SK-N-SH (cell line): ENCODE measurements at regions not wholly inside any gene's neighbourhood (a gene's known extent, or its start where the extent isn't known, plus 50 kb on each side); places are given as distances from the start of the nearest gene placed in this dataset.

Experiments used
- CTCF ChIA-PET: fragments of 300-600, 350-600 bp; formaldehyde crosslinking; extraction: SDS; loops from one replicate; lab custom pipeline; 2021; lab: Yijun Ruan, JAX
- POLR2A ChIA-PET: fragments of 350-600 bp; sonication (Branson Sonifier 250); formaldehyde crosslinking; extraction: SDS; loops from one replicate; lab custom pipeline; 2020; ENCODE audit warnings: antibody characterized with exemption, inconsistent platforms; lab: Yijun Ruan, JAX
- DNase-seq: peaks from one replicate; pipeline ENCODE4 v3.0.0; 2012
- H2AFZ ChIP-seq: fragments of 200-600 bp; sonication (generic); 2 replicates; pipeline ENCODE4 v1.8.1; 2016; ENCODE audit warnings: antibody characterized with exemption, mild to moderate bottlenecking, low read depth
- H3F3A ChIP-seq: fragments of 200-600 bp; sonication (generic); replicated peaks from 2 replicates; pipeline ENCODE3; 2016; ENCODE audit warnings: antibody characterized with exemption, mild to moderate bottlenecking; ENCODE audit not compliant: insufficient read depth
- H3K27ac ChIP-seq, 2 experiments: fragments of 200-500 bp in 1 of 2; fragments of 200-600 bp in 1 of 2; sonication (Bioruptor generic) in 1 of 2; sonication (generic), shearing (Covaris generic) in 1 of 2; 2 replicates each; pipeline versions ENCODE4 v1.5.1 to v1.6.1; 2014 to 2016; ENCODE audit warnings: low read depth in 2 of 2, inconsistent platforms in 1 of 2, low read length in 1 of 2, mild to moderate bottlenecking in 1 of 2, mixed read lengths in 1 of 2
- H3K27me3 ChIP-seq: fragments of 200-600 bp; sonication (generic), shearing (Covaris generic); 2 replicates; pipeline ENCODE4 v1.6.1; 2016; ENCODE audit warnings: mixed run types; ENCODE audit not compliant: insufficient read depth
- H3K36me3 ChIP-seq, 2 experiments: fragments of 200-500 bp in 1 of 2; fragments of 200-600 bp in 1 of 2; sonication (Bioruptor generic) in 1 of 2; sonication (generic) in 1 of 2; replicated peaks in 1 of 2; 2 replicates each; pipeline versions ENCODE3 to v1.5.1; 2014 to 2016; ENCODE audit warnings: low read length in 1 of 2, mild to moderate bottlenecking in 1 of 2; ENCODE audit not compliant: insufficient read depth in 2 of 2, control insufficient read depth in 1 of 2
- H3K4me1 ChIP-seq, 2 experiments: fragments of 200-500 bp in 1 of 2; fragments of 200-600 bp in 1 of 2; sonication (Bioruptor generic) in 1 of 2; sonication (generic), shearing (Covaris generic) in 1 of 2; 2 replicates each; pipeline versions ENCODE4 v1.5.1 to v1.6.1; 2014 to 2016; ENCODE audit warnings: low read depth in 1 of 2, low read length in 1 of 2, mixed run types in 1 of 2; ENCODE audit not compliant: insufficient read depth in 2 of 2, control insufficient read depth in 1 of 2
- H3K4me2 ChIP-seq: fragments of 200-600 bp; sonication (generic), shearing (Covaris generic); 2 replicates; pipeline ENCODE4 v1.6.1; 2017; ENCODE audit warnings: mixed run types
- H3K4me3 ChIP-seq, 2 experiments: fragments of 200-500 bp in 1 of 2; fragments of 200-600 bp in 1 of 2; sonication (Bioruptor generic) in 1 of 2; sonication (generic), shearing (Covaris generic) in 1 of 2; 2 replicates each; pipeline versions ENCODE4 v1.5.1 to v1.8.1; 2014 to 2016; ENCODE audit warnings: low read depth in 2 of 2, inconsistent platforms in 1 of 2, low read length in 1 of 2, mild to moderate bottlenecking in 1 of 2, mixed read lengths in 1 of 2, moderate library complexity in 1 of 2
- H3K79me2 ChIP-seq: fragments of 200-600 bp; sonication (generic); 2 replicates; pipeline ENCODE4 v1.8.1; 2017; ENCODE audit warnings: mild to moderate bottlenecking; ENCODE audit not compliant: insufficient read depth
- H3K9ac ChIP-seq: fragments of 200-600 bp; sonication (generic); 2 replicates; pipeline ENCODE4 v1.6.1; 2017; ENCODE audit warnings: mixed run types
- H3K9me2 ChIP-seq: fragments of 200-600 bp; sonication (generic); 2 replicates; pipeline ENCODE4 v1.6.1; 2017; ENCODE audit warnings: mixed run types
- H3K9me3 ChIP-seq: fragments of 200-600 bp; sonication (generic); 2 replicates; pipeline ENCODE4 v1.6.1; 2017; ENCODE audit warnings: mixed run types, mild to moderate bottlenecking, moderate library complexity
- H4K20me1 ChIP-seq: fragments of 200-600 bp; sonication (generic); 2 replicates; pipeline ENCODE4 v1.6.1; 2017; ENCODE audit warnings: mild to moderate bottlenecking, mixed run types; ENCODE audit not compliant: insufficient read depth
- ELF1 ChIP-seq: IDR thresholded peaks from 2 replicates; pipeline ENCODE4 v1.4.0; 2012
- FOSL2 ChIP-seq: IDR thresholded peaks from 2 replicates; pipeline ENCODE4 v1.4.0; 2012; ENCODE audit warnings: low read depth, mild to moderate bottlenecking, moderate library complexity, borderline replicate concordance
- GATA2 ChIP-seq: sonication (generic); formaldehyde crosslinking; IDR thresholded peaks from 2 replicates; pipeline ENCODE4 v1.5.0; 2020; ENCODE audit warnings: mild to moderate bottlenecking, missing genetic modification reagents
- NRF1 ChIP-seq: IDR thresholded peaks from 2 replicates; pipeline ENCODE4 v1.6.1; 2012; ENCODE audit warnings: low read depth, mild to moderate bottlenecking, low read length
- SIN3A ChIP-seq: IDR thresholded peaks from 2 replicates; pipeline ENCODE4 v1.6.1; 2012; ENCODE audit warnings: low read depth, mild to moderate bottlenecking, low read length, moderate library complexity, borderline replicate concordance
- TAF1 ChIP-seq: IDR thresholded peaks from 2 replicates; pipeline ENCODE4 v1.6.1; 2012; ENCODE audit warnings: low read depth, mild to moderate bottlenecking, low read length, moderate library complexity, borderline replicate concordance
- YY1 ChIP-seq: IDR thresholded peaks from 2 replicates; pipeline ENCODE4 v1.4.0; 2012; ENCODE audit warnings: low read depth, mild to moderate bottlenecking
- WGBS: methylation state at CpG from one replicate; pipeline ENCODE4 v1.1.6; 2017; ENCODE audit warnings: low lambda C conversion rate; 5-methylcytosine and 5-hydroxymethylcytosine counted together
- TF ChIP-seq, protein P1 (sequence below): fragments of 150-350 bp; IDR thresholded peaks from 2 replicates; pipeline ENCODE4 v1.6.1; 2017; ENCODE audit warnings: antibody characterized with exemption, low read length, low read depth, borderline replicate concordance

DNA sequence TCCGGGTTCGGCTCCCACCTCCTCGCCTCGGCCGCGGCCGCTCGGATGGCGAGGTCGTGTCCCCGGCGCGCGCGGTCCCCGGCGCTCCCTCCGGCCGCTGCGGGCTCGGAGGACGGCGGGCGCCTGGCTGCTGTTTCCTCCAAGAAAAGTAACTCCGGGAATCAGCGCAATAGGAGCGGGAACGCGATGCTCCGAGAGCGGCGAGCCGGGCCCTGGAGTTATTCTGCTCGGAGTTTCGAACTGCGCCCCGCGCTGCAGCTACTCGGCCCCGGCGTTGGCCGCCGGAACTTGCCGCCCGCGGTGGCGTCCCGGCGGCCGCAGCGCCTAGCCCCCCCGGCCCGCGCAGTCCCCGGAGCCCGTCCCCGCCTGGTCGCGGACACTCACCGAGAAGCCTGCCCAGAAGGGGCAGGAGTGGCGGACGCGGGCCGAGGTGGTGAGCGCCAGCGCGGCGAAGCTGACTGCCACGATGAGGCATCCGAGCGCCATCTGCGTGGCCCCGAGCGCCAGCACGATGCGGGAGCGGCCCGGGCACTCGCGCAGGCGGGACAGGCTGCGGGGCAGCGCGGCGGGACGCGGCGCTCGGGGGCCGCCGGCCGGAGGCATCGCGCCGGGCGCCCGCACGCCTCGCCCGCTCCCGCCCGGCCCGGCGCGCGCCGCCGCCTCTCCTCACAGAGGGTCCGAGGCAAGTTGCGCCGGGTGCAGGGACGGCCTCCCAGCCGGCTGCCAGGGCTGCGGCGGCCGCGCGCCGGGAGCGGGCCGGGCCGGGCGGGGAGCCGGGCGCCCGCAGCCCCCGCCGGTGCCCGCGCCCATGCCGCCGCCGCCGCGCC, 251.9 kb downstream of the TJP1 start:
- Histone ChIP-seq H2AFZ (no peak overlapping the region), H3K4me2 (peak overlapping the region; percentile 68; the same call in 1 of the 2 replicates), H3K79me2 (no peaks in the 10 kb centered on the region), H3K27ac (no peak overlapping the region), H3K9ac (no peak overlapping the region), H4K20me1 (no peaks in the 10 kb centered on the region), H3K27me3 (peaks cover 55% of the 10 kb centered on the region), H3K9me3 (no peaks in the 10 kb centered on the region), H3F3A (no peaks in the 10 kb centered on the region), H3K4me3 (peak overlapping the region; percentile 35 to 43; a peak in 3 of 4 replicates), H3K4me1 (peaks cover 0 to 4% of the 10 kb centered on the region in 2 experiments; a peak in 1 of 4 replicates), H3K9me2 (no peaks in the 10 kb centered on the region), H3K36me3 (no peaks in the 10 kb centered on the region)
- TF ChIP-seq NRF1 = no peak
- TF ChIP-seq TAF1 = no peak
- no peak for TF ChIP-seq GATA2 (CRISPR knock-in tag)
- no peak for TF ChIP-seq YY1
- no peak for TF ChIP-seq ELF1
- TF ChIP-seq FOSL2 = no peak
- POLR2A ChIA-PET = no interaction called here
- CTCF ChIA-PET = interaction anchor here (1.1 to 1.3 kb wide), 2 partner anchors 10 to 431 kb away, joined by 3 to 4 read pairs; no protein-coding TSS in a partner anchor
- 5% methylated on average over 7 of the region's 135 CpGs for WGBS
- peak; percentile 76 for DNase-seq

DNA sequence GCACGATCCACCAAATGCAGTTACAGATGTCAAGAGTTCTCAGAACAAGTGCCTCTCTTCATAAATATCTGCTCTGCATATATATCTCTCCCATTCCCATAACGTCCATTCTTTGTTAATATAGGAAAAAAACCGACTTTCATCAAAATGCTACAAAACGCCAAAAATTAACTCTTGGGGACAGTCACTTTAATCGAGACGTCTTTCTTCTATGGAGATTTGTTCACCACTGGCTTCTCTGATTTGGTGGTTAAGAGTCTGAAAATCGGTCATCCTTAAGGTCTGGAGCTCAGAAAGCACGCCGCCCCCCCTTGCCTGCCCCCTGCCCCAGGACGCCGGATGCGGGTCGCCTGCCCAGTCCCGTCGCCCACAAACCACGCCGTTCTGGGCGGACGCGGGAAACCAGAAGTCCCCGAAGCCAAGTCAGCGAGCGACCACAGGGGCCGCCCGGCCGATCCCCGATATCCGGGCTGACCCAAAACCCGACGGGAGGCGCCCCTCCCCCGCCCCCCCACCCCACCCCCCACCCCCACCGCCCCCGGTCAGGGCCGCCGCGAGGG, 252.7 kb downstream of the TJP1 start:
- CTCF ChIA-PET = interaction anchor here (0.8 to 1.5 kb wide), 5 partner anchors 11 to 468 kb away, joined by 3 to 13 read pairs (median 3); no protein-coding TSS in a partner anchor
- 8% methylated on average over 16 of the region's 37 CpGs for whole genome bisulfite sequencing

More for the DNA sequence above, 252.7 kb downstream of the TJP1 start:
- no peak overlapping the region for H3K27ac ChIP-seq
- H2AFZ ChIP-seq = no peak overlapping the region
- peaks cover 55% of the 10 kb centered on the region for H3K27me3 ChIP-seq
- TF ChIP-seq, protein P1, sequence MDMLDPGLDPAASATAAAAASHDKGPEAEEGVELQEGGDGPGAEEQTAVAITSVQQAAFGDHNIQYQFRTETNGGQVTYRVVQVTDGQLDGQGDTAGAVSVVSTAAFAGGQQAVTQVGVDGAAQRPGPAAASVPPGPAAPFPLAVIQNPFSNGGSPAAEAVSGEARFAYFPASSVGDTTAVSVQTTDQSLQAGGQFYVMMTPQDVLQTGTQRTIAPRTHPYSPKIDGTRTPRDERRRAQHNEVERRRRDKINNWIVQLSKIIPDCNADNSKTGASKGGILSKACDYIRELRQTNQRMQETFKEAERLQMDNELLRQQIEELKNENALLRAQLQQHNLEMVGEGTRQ = no peak
- TF ChIP-seq SIN3A = no peak
- no peak for TF ChIP-seq TAF1
- no peak for TF ChIP-seq FOSL2
- peaks cover 0 to 4% of the 10 kb centered on the region in 2 experiments; a peak in 1 of 4 replicates for H3K4me1 ChIP-seq
- H3K4me3 ChIP-seq = peak overlapping the region in 1 of 2 experiments; percentile 6; a peak in 1 of 4 replicates
- H3K79me2 ChIP-seq = no peaks in the 10 kb centered on the region
- H4K20me1 ChIP-seq = no peaks in the 10 kb centered on the region
- H3F3A ChIP-seq = no peaks in the 10 kb centered on the region
- no peaks in the 10 kb centered on the region for H3K9me3 ChIP-seq
- no peak overlapping the region for H3K4me2 ChIP-seq
- H3K36me3 ChIP-seq = no peaks in the 10 kb centered on the region
- no peak for DNase-seq
- POLR2A ChIA-PET = no interaction called here
- H3K9ac ChIP-seq = no peak overlapping the region
- no peaks in the 10 kb centered on the region for H3K9me2 ChIP-seq
